Mesendoderm (in vitro differentiated cells): ENCODE measurements at regions not wholly inside any gene's neighbourhood (a gene's known extent, or its start where the extent isn't known, plus 50 kb on each side); places are given as distances from the start of the nearest gene placed in this dataset.

Experiments
- DNase-seq: peaks from one replicate; pipeline ENCODE4 v3.0.0; 2013
- H2AK5ac ChIP-seq: 2 replicates; pipeline ENCODE4 v1.6.1; 2013; ENCODE audit warnings: low read length, inconsistent platforms
- H2BK120ac ChIP-seq: 2 replicates; pipeline ENCODE4 v1.6.1; 2013; ENCODE audit warnings: low read depth, mild to moderate bottlenecking, low read length, moderate library complexity, mixed read lengths
- H2BK15ac ChIP-seq: replicated peaks from 2 replicates; pipeline ENCODE4 v1.6.1; 2013; ENCODE audit warnings: low read depth, mild to moderate bottlenecking, moderate library complexity
- H2BK5ac ChIP-seq: 2 replicates; pipeline ENCODE4 v1.6.1; 2013; ENCODE audit warnings: low read length, inconsistent platforms
- H3K18ac ChIP-seq: 2 replicates; pipeline ENCODE4 v1.6.1; 2013; ENCODE audit warnings: mild to moderate bottlenecking, low read length, mixed read lengths
- H3K23ac ChIP-seq: one replicate; pipeline ENCODE4 v1.6.1; 2013; ENCODE audit warnings: low read length
- H3K27ac ChIP-seq: 2 replicates; pipeline ENCODE4 v1.5.1; 2013; ENCODE audit warnings: low read depth, mild to moderate bottlenecking, inconsistent platforms, low read length, moderate library complexity
- H3K27me3 ChIP-seq: 2 replicates; pipeline ENCODE4 v1.6.1; 2013; ENCODE audit warnings: low read length, control low read depth, mild to moderate bottlenecking, inconsistent platforms; ENCODE audit not compliant: insufficient read depth, poor library complexity
- H3K36me3 ChIP-seq: 2 replicates; pipeline ENCODE4 v1.6.1; 2013; ENCODE audit warnings: low read length, inconsistent platforms; ENCODE audit not compliant: control insufficient read depth, insufficient read depth
- H3K4ac ChIP-seq: one replicate; pipeline ENCODE4 v1.6.1; 2013; ENCODE audit warnings: low read depth, mild to moderate bottlenecking, low read length, moderate library complexity
- H3K4me1 ChIP-seq: 2 replicates; pipeline ENCODE4 v1.6.1; 2013; ENCODE audit warnings: low read depth, low read length, inconsistent platforms; ENCODE audit not compliant: control insufficient read depth
- H3K4me2 ChIP-seq: 2 replicates; pipeline ENCODE4 v1.6.1; 2013; ENCODE audit warnings: low read length
- H3K4me3 ChIP-seq: 2 replicates; pipeline ENCODE4 v1.5.1; 2013; ENCODE audit warnings: mild to moderate bottlenecking, low read length
- H3K56ac ChIP-seq: one replicate; pipeline ENCODE4 v1.6.1; 2013; ENCODE audit warnings: low read length
- H3K79me1 ChIP-seq: 2 replicates; pipeline ENCODE4 v1.6.1; 2013; ENCODE audit warnings: low read length, inconsistent platforms
- H3K79me2 ChIP-seq: 2 replicates; pipeline ENCODE4 v1.6.1; 2013; ENCODE audit warnings: mild to moderate bottlenecking, low read length; ENCODE audit not compliant: control insufficient read depth, insufficient read depth
- H3K9ac ChIP-seq: 2 replicates; pipeline ENCODE4 v1.6.1; 2013; ENCODE audit warnings: low read length, inconsistent platforms
- H4K5ac ChIP-seq: one replicate; pipeline ENCODE4 v1.6.1; 2013; ENCODE audit warnings: low read length
- H4K8ac ChIP-seq: one replicate; pipeline ENCODE4 v1.6.1; 2013; ENCODE audit warnings: low read depth, mild to moderate bottlenecking, control low read depth, low read length, moderate library complexity
- WGBS: extraction: QIAGEN DNeasy Blood & Tissue Kit; methylation state at CpG from one replicate; pipeline ENCODE4 v1.1.7; 2013; ENCODE audit warnings: low lambda C conversion rate, missing lambda C conversion rate; ENCODE audit not compliant: insufficient coverage; ENCODE audit errors: extremely low coverage; 5-methylcytosine and 5-hydroxymethylcytosine counted together

GRCh38 chr10:113980408-113981087 lies 63.1 kb upstream of the ADRB1 start:
- H4K5ac ChIP-seq: no peak overlapping the region
- no peaks in the 10 kb centered on the region for H3K79me2 ChIP-seq
- H2AK5ac ChIP-seq: no peak overlapping the region
- no peak overlapping the region for H3K23ac ChIP-seq
- peak; percentile 47 for DNase-seq
- H4K8ac ChIP-seq: no peak overlapping the region
- no peak overlapping the region for H2BK120ac ChIP-seq
- no peak overlapping the region for H2BK5ac ChIP-seq
- no peak overlapping the region for H3K4ac ChIP-seq
- H3K4me1 ChIP-seq: no peaks in the 10 kb centered on the region
- H3K56ac ChIP-seq: no peak overlapping the region
- H3K36me3 ChIP-seq: no peaks in the 10 kb centered on the region
- no peak overlapping the region for H3K9ac ChIP-seq
- H2BK15ac ChIP-seq: no peak overlapping the region
- H3K27me3 ChIP-seq: no peaks in the 10 kb centered on the region
- no peak overlapping the region for H3K27ac ChIP-seq
- H3K4me2 ChIP-seq: no peak overlapping the region
- no CpG with 5 or more reads among the region's 3 CpGs for WGBS
- H3K79me1 ChIP-seq: no peaks in the 10 kb centered on the region
- H3K4me3 ChIP-seq: no peak overlapping the region
- no peak overlapping the region for H3K18ac ChIP-seq

- Histone ChIP-seq H4K5ac (no peak overlapping the region), H2AK5ac (no peak overlapping the region), H3K27me3 (no peaks in the 10 kb centered on the region), H3K27ac (no peak overlapping the region), H3K18ac (no peak overlapping the region), H3K79me1 (no peaks in the 10 kb centered on the region), H3K4me1 (no peaks in the 10 kb centered on the region), H2BK120ac (no peak overlapping the region), H2BK5ac (no peak overlapping the region), H3K23ac (no peak overlapping the region), H3K9ac (no peak overlapping the region), H3K4me2 (no peak overlapping the region), H3K4me3 (no peak overlapping the region), H2BK15ac (no peak overlapping the region), H3K56ac (no peak overlapping the region), H4K8ac (no peak overlapping the region), H3K79me2 (no peaks in the 10 kb centered on the region), H3K4ac (no peak overlapping the region), H3K36me3 (no peaks in the 10 kb centered on the region)
- DNase-seq: no peak
These were observed 61.4 kb upstream of the ADRB1 start for GRCh38 chr10:113982296-113982695.

GRCh38 chr10:113982769-113983168 lies 60.9 kb upstream of the ADRB1 start:
- H3K23ac ChIP-seq: no peak overlapping the region
- no peak overlapping the region for H4K8ac ChIP-seq
- no CpG with 5 or more reads among the region's 4 CpGs for WGBS
- H3K18ac ChIP-seq: no peak overlapping the region
- H2BK15ac ChIP-seq: no peak overlapping the region
- H3K4me3 ChIP-seq: no peak overlapping the region
- H3K4me1 ChIP-seq: no peaks in the 10 kb centered on the region
- no peaks in the 10 kb centered on the region for H3K79me2 ChIP-seq
- no peak overlapping the region for H3K9ac ChIP-seq
- no peak overlapping the region for H3K4ac ChIP-seq
- H3K36me3 ChIP-seq: no peaks in the 10 kb centered on the region
- H3K27ac ChIP-seq: no peak overlapping the region
- no peaks in the 10 kb centered on the region for H3K79me1 ChIP-seq
- H3K27me3 ChIP-seq: no peaks in the 10 kb centered on the region
- H3K4me2 ChIP-seq: no peak overlapping the region
- no peak overlapping the region for H2BK120ac ChIP-seq
- H4K5ac ChIP-seq: no peak overlapping the region
- DNase-seq: no peak
- no peak overlapping the region for H2AK5ac ChIP-seq
- H3K56ac ChIP-seq: no peak overlapping the region
- H2BK5ac ChIP-seq: no peak overlapping the region

- Histone ChIP-seq H3K79me2 (no peaks in the 10 kb centered on the region), H2BK120ac (no peak overlapping the region), H4K5ac (no peak overlapping the region), H3K27me3 (no peaks in the 10 kb centered on the region), H3K36me3 (no peaks in the 10 kb centered on the region), H3K79me1 (no peaks in the 10 kb centered on the region), H3K4me1 (no peaks in the 10 kb centered on the region), H2AK5ac (no peak overlapping the region), H3K23ac (no peak overlapping the region), H3K4me2 (no peak overlapping the region), H4K8ac (no peak overlapping the region), H3K56ac (no peak overlapping the region), H2BK15ac (no peak overlapping the region), H3K4ac (no peak overlapping the region), H3K9ac (no peak overlapping the region), H3K18ac (no peak overlapping the region), H2BK5ac (no peak overlapping the region), H3K27ac (no peak overlapping the region), H3K4me3 (no peak overlapping the region)
- DNase-seq: no peak
- WGBS: no CpG with 5 or more reads among the region's 3 CpGs
These were observed 60.1 kb upstream of the ADRB1 start for GRCh38 chr10:113983552-113983951.

- Histone ChIP-seq H3K79me1 (no peaks in the 10 kb centered on the region), H2BK5ac (no peak overlapping the region), H2BK120ac (no peak overlapping the region), H3K4me2 (no peak overlapping the region), H3K56ac (no peak overlapping the region), H3K4me1 (no peaks in the 10 kb centered on the region), H3K23ac (no peak overlapping the region), H4K5ac (no peak overlapping the region), H3K36me3 (no peaks in the 10 kb centered on the region), H3K27me3 (no peaks in the 10 kb centered on the region), H3K27ac (no peak overlapping the region), H3K4ac (no peak overlapping the region), H3K4me3 (no peak overlapping the region), H2AK5ac (no peak overlapping the region), H3K18ac (no peak overlapping the region), H3K9ac (no peak overlapping the region), H2BK15ac (no peak overlapping the region), H4K8ac (no peak overlapping the region), H3K79me2 (no peaks in the 10 kb centered on the region)
- WGBS: no CpG with 5 or more reads among the region's 5 CpGs
- DNase-seq: no peak
These were observed 58.3 kb upstream of the ADRB1 start for GRCh38 chr10:113985297-113985844.

GRCh38 chr10:113986316-113986715 lies 57.4 kb upstream of the ADRB1 start:
- Histone ChIP-seq H2BK15ac (no peak overlapping the region), H2AK5ac (no peak overlapping the region), H4K5ac (no peak overlapping the region), H2BK120ac (no peak overlapping the region), H3K9ac (no peak overlapping the region), H3K23ac (no peak overlapping the region), H3K4me3 (no peak overlapping the region), H3K4me2 (no peak overlapping the region), H3K36me3 (no peaks in the 10 kb centered on the region), H3K79me2 (no peaks in the 10 kb centered on the region), H3K79me1 (no peaks in the 10 kb centered on the region), H3K4ac (no peak overlapping the region), H3K27ac (no peak overlapping the region), H3K4me1 (no peaks in the 10 kb centered on the region), H3K18ac (no peak overlapping the region), H3K27me3 (no peaks in the 10 kb centered on the region), H2BK5ac (no peak overlapping the region), H3K56ac (no peak overlapping the region), H4K8ac (no peak overlapping the region)
- WGBS: no CpG with 5 or more reads among the region's 6 CpGs
- DNase-seq: no peak
